Choroid plexus epithelial cell (primary cell): ENCODE measurements at regions not wholly inside any gene's neighbourhood (a gene's known extent, or its start where the extent isn't known, plus 50 kb on each side); places are given as distances from the start of the nearest gene placed in this dataset.

Experiments used
- DNase-seq: peaks from one replicate; pipeline ENCODE4 v3.0.0-alpha.2; 2010; ENCODE audit warnings: low read depth
- H3K4me3 ChIP-seq: 2 replicates; pipeline ENCODE4 v1.5.1; 2011; ENCODE audit warnings: low read depth, mild to moderate bottlenecking, control low read depth, low read length, moderate library complexity
- CTCF ChIP-seq: conservative IDR thresholded peaks from 2 replicates; pipeline ENCODE4 v1.5.1; 2011; ENCODE audit warnings: low read depth, mild to moderate bottlenecking, control low read depth, inconsistent platforms, low read length, moderate library complexity

- no peak overlapping the region for H3K4me3 ChIP-seq
- DNase-seq: no peak
- no peak for TF ChIP-seq CTCF
These were observed 411.1 kb downstream of the SHANK2 start for GRCh38 chr11:70841264-70841663.

GRCh38 chr11:70842256-70842655, 410.1 kb downstream of the SHANK2 start:
- TF ChIP-seq CTCF: no peak
- no peak overlapping the region for H3K4me3 ChIP-seq

GRCh38 chr11:70842701-70843100, 409.7 kb downstream of the SHANK2 start:
- DNase-seq: no peak
- no peak for TF ChIP-seq CTCF
- no peak overlapping the region for H3K4me3 ChIP-seq

More at GRCh38 chr11:70842256-70842655, 410.1 kb downstream of the SHANK2 start:
- no peak for DNase-seq

GRCh38 chr11:70843906-70844305, 408.5 kb downstream of the SHANK2 start:
- no peak overlapping the region for H3K4me3 ChIP-seq
- no peak for TF ChIP-seq CTCF
- DNase-seq: no peak

- no peak for TF ChIP-seq CTCF
- H3K4me3 ChIP-seq: no peak overlapping the region
- no peak for DNase-seq
These were observed 408.0 kb downstream of the SHANK2 start for GRCh38 chr11:70844387-70844786.

GRCh38 chr11:70845591-70846041, 406.8 kb downstream of the SHANK2 start:
- H3K4me3 ChIP-seq: no peak overlapping the region
- no peak for TF ChIP-seq CTCF
- DNase-seq: no peak

GRCh38 chr11:70846781-70847655, 405.4 kb downstream of the SHANK2 start:
- TF ChIP-seq CTCF: no peak
- no peak for DNase-seq
- H3K4me3 ChIP-seq: no peak overlapping the region
